ENCODE measurements at regions not wholly inside any gene's neighbourhood (a gene's known extent, or its start where the extent isn't known, plus 50 kb on each side); places are given as distances from the start of the nearest gene placed in this dataset.

GRCh38 chr12:58286353-58286752 lies 345.0 kb downstream of the ATP23 start:
- TF ChIP-seq EZH2phosphoT487 (IDR thresholded peaks at IDR 0.05; ENCODE audit: borderline replicate concordance) (no peak), CEBPB (IDR thresholded peaks at IDR 0.05; ENCODE audit: low read depth) (no peak), MAX (IDR thresholded peaks at IDR 0.05) (no peak), JUND (IDR thresholded peaks at IDR 0.05) (no peak), EZH2 (IDR thresholded peaks at IDR 0.05) (no peak), SRF (IDR thresholded peaks at IDR 0.05; ENCODE audit: low read depth) (no peak)
- Histone ChIP-seq H3K9ac (ENCODE audit: low read length) (no peak overlapping the region), H3K36me3 (ENCODE audit: control insufficient read depth in 1 of 2, insufficient read depth in 2 of 2, low read length in 2 of 2) (no peaks in the 10 kb centered on the region), H3K9me3 (ENCODE audit: control insufficient read depth in 1 of 2, insufficient read depth in 1 of 2, low read depth in 1 of 2, low read length in 2 of 2) (no peaks in the 10 kb centered on the region), H3K79me2 (ENCODE audit: insufficient read depth, low read length) (no peaks in the 10 kb centered on the region), H3K4me3 (replicated peaks in 1 of 2; ENCODE audit: low read depth in 1 of 2, low read length in 2 of 2) (no peak overlapping the region), H2AFZ (ENCODE audit: low read depth, low read length, poor library complexity, severe bottlenecking) (no peak overlapping the region), H4K20me1 (ENCODE audit: insufficient read depth) (no peaks in the 10 kb centered on the region), H3K4me1 (ENCODE audit: control insufficient read depth in 1 of 2, insufficient read depth in 2 of 2, low read length in 2 of 2) (no peaks in the 10 kb centered on the region), H3K9me2 (ENCODE audit: insufficient read depth) (no peaks in the 10 kb centered on the region), H3K27me3 (ENCODE audit: insufficient read depth, low read length) (no peaks in the 10 kb centered on the region), H3K4me2 (ENCODE audit: low read length) (no peak overlapping the region), H3K27ac (ENCODE audit: low read depth, low read length) (no peak overlapping the region)
- ChIA-PET POLR2A (no interaction called here), RAD21 (ENCODE audit: low non-redundant PET in 1 of 2, low total read pairs in 2 of 2, uncharacterized antibody in 2 of 2, unreplicated experiment in 2 of 2) (no interaction called here), CTCF (no interaction called here)
- DNase-seq (ENCODE audit: low read depth, low spot score) (no peak), ATAC-seq (no peak)
- no TSS peak for BruUV-seq (replicated peaks)
- intact Hi-C loops (cut with micrococcal nuclease): no loop called here

- no peaks in the 10 kb centered on the region for H3K27me3 ChIP-seq (ENCODE audit: insufficient read depth, low read length)
- no peaks in the 10 kb centered on the region for H3K9me3 ChIP-seq (ENCODE audit: control insufficient read depth in 1 of 2, insufficient read depth in 1 of 2, low read depth in 1 of 2, low read length in 2 of 2)
- no TSS peak for BruUV-seq (replicated peaks)
- no peak overlapping the region for H3K4me2 ChIP-seq (ENCODE audit: low read length)
- no peaks in the 10 kb centered on the region for H3K9me2 ChIP-seq (ENCODE audit: insufficient read depth)
- no peak overlapping the region for H2AFZ ChIP-seq (ENCODE audit: low read depth, low read length, poor library complexity, severe bottlenecking)
- POLR2A ChIA-PET: no interaction called here
- RAD21 ChIA-PET (ENCODE audit: low non-redundant PET in 1 of 2, low total read pairs in 2 of 2, uncharacterized antibody in 2 of 2, unreplicated experiment in 2 of 2): no interaction called here
- CTCF ChIA-PET: no interaction called here
- no peak overlapping the region for H3K4me3 ChIP-seq (replicated peaks in 1 of 2; ENCODE audit: low read depth in 1 of 2, low read length in 2 of 2)
- H3K27ac ChIP-seq (ENCODE audit: low read depth, low read length): no peak overlapping the region
- intact Hi-C loops (cut with micrococcal nuclease): no loop called here
- DNase-seq (ENCODE audit: low read depth, low spot score): no peak
- no peak overlapping the region for H3K9ac ChIP-seq (ENCODE audit: low read length)
- no peaks in the 10 kb centered on the region for H4K20me1 ChIP-seq (ENCODE audit: insufficient read depth)
- no peaks in the 10 kb centered on the region for H3K79me2 ChIP-seq (ENCODE audit: insufficient read depth, low read length)
- no peaks in the 10 kb centered on the region for H3K4me1 ChIP-seq (ENCODE audit: control insufficient read depth in 1 of 2, insufficient read depth in 2 of 2, low read length in 2 of 2)
- H3K36me3 ChIP-seq (ENCODE audit: control insufficient read depth in 1 of 2, insufficient read depth in 2 of 2, low read length in 2 of 2): no peaks in the 10 kb centered on the region
- ATAC-seq: no peak
- TF ChIP-seq CEBPB (IDR thresholded peaks at IDR 0.05; ENCODE audit: low read depth): no peak
- TF ChIP-seq FOSL1 (IDR thresholded peaks at IDR 0.05; ENCODE audit: low read depth): no peak
- TF ChIP-seq POLR2A (IDR thresholded peaks at IDR 0.05; ENCODE audit: borderline replicate concordance, extremely low read depth, insufficient read depth, insufficient read length): no peak
- no peak for TF ChIP-seq POLR2AphosphoS5 (IDR thresholded peaks at IDR 0.05; ENCODE audit: low read depth, low read length)
- TF ChIP-seq ELF1 (IDR thresholded peaks at IDR 0.05; ENCODE audit: borderline replicate concordance, low read depth): no peak
- no peak for TF ChIP-seq ZBTB33 (IDR thresholded peaks at IDR 0.05; ENCODE audit: extremely low read depth, insufficient replicate concordance, low read length)
- no peak for TF ChIP-seq REST (IDR thresholded peaks at IDR 0.05; ENCODE audit: low read depth)
- TF ChIP-seq SRF (IDR thresholded peaks at IDR 0.05; ENCODE audit: low read depth): no peak
- no peak for TF ChIP-seq CTCF (IDR thresholded peaks at IDR 0.05 in 2 of 3, conservative IDR thresholded peaks at IDR 0.05 in 1 of 3; ENCODE audit: borderline replicate concordance in 1 of 3, insufficient read depth in 1 of 3, low read depth in 2 of 3, low read length in 2 of 3)
- TF ChIP-seq TCF7L2 (IDR thresholded peaks at IDR 0.05; ENCODE audit: borderline replicate concordance, extremely low read depth, insufficient read depth, insufficient read length): no peak
Observed at GRCh38 chr12:58288190-58288589, 346.8 kb downstream of the ATP23 start.
